Cardiac fibroblast (primary cell): ENCODE measurements at regions not wholly inside any gene's neighbourhood (a gene's known extent, or its start where the extent isn't known, plus 50 kb on each side); places are given as distances from the start of the nearest gene placed in this dataset.
"Not testable (repeated sequence)": the region's sequence is repeated elsewhere in the genome, so short reads cannot be mapped to it uniquely, and the experiment has no call there.

ENCODE experiments used
- DNase-seq, 2 donors: peaks; one replicate each; pipeline versions ENCODE4 v3.0.0 to v3.0.0-alpha.2; 2010; ENCODE audit warnings: low read depth in 2 of 2
- H3K4me3 ChIP-seq, 2 donors: replicated peaks in 1 of 2; 1 replicate in 1 of 2; 2 replicates in 1 of 2; pipeline ENCODE4 v1.5.1; 2011; ENCODE audit warnings: low read depth in 2 of 2, low read length in 2 of 2, mild to moderate bottlenecking in 2 of 2, moderate library complexity in 1 of 2
- CTCF ChIP-seq: IDR thresholded peaks from one replicate; pipeline ENCODE4 v1.5.1; 2011; ENCODE audit warnings: low read depth, mild to moderate bottlenecking, low read length, inconsistent platforms

DNA sequence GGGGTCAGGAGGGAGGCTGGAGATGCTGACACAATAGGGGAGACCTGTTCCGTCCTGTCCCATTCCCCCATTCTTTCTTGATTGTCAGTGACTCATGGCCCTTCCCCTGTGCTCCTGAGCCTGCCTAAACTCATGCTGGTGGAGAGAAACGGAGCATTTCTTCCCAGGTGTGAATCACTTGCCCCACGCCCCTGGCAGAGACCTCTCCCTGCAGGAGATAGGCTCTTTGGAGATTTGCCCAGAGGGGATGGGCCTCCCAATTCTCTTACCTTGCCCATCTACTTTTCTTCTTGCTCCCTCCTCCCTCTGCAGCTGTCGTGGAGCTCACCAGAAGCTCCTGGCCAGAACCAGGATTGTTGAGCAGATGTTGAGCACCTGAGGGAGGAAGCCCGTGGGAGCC lies 121.9 kb upstream of the OR9Q1 start:
- DNase-seq: no peak
- H3K4me3 ChIP-seq: no peak overlapping the region
- TF ChIP-seq CTCF: no peak

GRCh38 chr11:57903011-57903410 lies 120.7 kb upstream of the OR9Q1 start:
- TF ChIP-seq CTCF: no peak
- no peak overlapping the region for H3K4me3 ChIP-seq
- DNase-seq: no peak

DNA sequence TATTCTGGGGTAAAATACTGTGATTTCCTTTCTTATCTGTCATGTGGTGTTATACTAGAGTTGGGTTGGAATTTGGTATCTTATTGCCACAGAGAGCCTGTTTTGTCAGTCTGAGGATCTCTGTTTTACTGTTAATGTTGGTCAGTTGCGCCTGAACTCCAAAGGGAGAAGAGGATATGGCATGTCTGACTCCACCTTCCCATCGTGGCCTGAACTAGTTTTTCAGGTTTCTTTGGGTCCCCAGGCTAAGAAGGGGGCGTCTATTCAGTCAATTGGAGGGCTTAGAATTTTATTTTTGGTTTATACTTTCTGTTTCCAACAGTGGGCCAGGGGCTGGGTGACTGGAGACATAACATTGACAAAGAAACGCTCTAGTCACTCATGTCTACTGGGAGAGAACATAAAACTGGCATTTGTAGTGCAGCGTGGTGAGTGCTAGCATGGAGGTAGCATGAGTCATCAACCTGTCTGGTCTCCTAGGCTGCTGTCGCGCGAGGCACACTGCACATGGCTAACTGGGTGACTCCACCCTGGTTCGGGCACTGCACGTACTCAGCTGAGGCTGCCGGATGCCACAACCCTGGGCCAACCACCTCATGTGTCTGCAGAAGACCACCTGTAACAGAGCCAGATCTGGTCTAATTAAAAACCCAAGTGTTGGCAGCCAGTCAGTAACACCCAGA lies 120.1 kb upstream of the OR9Q1 start:
- DNase-seq: peak in 1 of 2 donors; percentile 12
- TF ChIP-seq CTCF: no peak
- no peak overlapping the region for H3K4me3 ChIP-seq

DNA sequence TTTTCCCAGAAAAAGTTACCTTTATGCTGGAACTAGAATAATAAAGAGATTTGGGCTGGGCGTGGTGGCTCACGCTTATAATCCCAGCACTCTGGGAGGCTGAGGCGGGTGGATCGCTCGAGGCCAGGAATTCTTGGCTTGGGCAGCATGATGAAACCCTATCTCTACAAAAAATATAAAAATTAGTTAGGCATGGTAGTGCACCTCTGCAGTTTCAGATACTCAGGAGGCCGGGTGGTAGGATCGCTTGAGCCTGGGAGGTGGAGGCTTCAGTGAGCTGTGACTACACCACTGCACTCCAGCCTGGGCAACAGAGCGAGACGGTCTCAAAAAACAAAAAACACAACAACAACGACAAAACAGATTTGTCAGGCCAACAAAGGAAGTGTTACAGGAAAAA lies 119.3 kb upstream of the OR9Q1 start:
- no peak for DNase-seq
- TF ChIP-seq CTCF: no peak
- H3K4me3 ChIP-seq: no peak overlapping the region

GRCh38 chr11:57905439-57905838 lies 118.2 kb upstream of the OR9Q1 start:
- H3K4me3 ChIP-seq: no peak overlapping the region
- no peak for TF ChIP-seq CTCF
- no peak for DNase-seq

DNA sequence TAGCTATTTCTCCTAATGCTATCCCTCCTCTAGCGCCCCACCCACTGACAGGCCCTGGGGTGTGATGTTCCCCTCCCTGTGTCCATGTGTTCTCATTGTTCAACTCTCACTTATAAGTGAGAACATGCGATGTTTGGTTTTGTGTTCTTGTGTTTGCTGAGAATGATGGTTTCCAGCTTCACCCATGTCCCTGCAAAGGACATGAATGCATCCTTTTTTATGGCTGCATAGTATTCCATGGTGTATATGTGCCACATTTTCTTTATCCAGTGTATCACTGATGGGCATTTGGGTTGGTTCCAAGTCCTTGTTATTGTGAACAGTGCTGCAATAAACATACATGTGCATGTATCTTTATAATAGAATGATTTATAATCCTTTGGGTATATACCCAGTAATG lies 115.3 kb upstream of the OR9Q1 start:
- not testable (repeated sequence) for H3K4me3 ChIP-seq

GRCh38 chr11:57911522-57911921 lies 112.2 kb upstream of the OR9Q1 start:
- DNase-seq: not testable (repeated sequence)

More for the DNA sequence above, 115.3 kb upstream of the OR9Q1 start:
- not testable (repeated sequence) for DNase-seq

More at GRCh38 chr11:57911522-57911921, 112.2 kb upstream of the OR9Q1 start:
- H3K4me3 ChIP-seq: not testable (repeated sequence)
